ENCODE measurements at regions not wholly inside any gene's neighbourhood (a gene's known extent, or its start where the extent isn't known, plus 50 kb on each side); places are given as distances from the start of the nearest gene placed in this dataset.
"Not testable (repeated sequence)": the region's sequence is repeated elsewhere in the genome, so short reads cannot be mapped to it uniquely, and the experiment has no call there.

- no peaks in the 10 kb centered on the region for H3K27me3 ChIP-seq (ENCODE audit: low read length)
- no peaks in the 10 kb centered on the region for H3K79me2 ChIP-seq (ENCODE audit: low read length)
- H3K4me1 ChIP-seq (ENCODE audit: low read length), result peaks cover 18% of the 10 kb centered on the region
- H3K9me3 ChIP-seq (ENCODE audit: low read length), result no peaks in the 10 kb centered on the region
- no peak overlapping the region for H3K27ac ChIP-seq (ENCODE audit: low read length)
- DNase-seq, result no peak
- H3K4me3 ChIP-seq (ENCODE audit: low read length), result no peak overlapping the region
- H3K9ac ChIP-seq (ENCODE audit: low read length), result no peak overlapping the region
- no peak overlapping the region for H2AFZ ChIP-seq (ENCODE audit: low read length)
- no peaks in the 10 kb centered on the region for H4K20me1 ChIP-seq (ENCODE audit: insufficient read depth, low read depth, low read length)
- H3K4me2 ChIP-seq (ENCODE audit: low read depth, low read length, poor library complexity, severe bottlenecking), result no peak overlapping the region
- no peaks in the 10 kb centered on the region for H3K36me3 ChIP-seq (ENCODE audit: insufficient read depth, low read length)
- 0 out of 2 replicates have a peak, but pooled peaks cover 2% of the 10 kb centered on the region for H3K9me2 ChIP-seq (replicated peaks; ENCODE audit: insufficient read depth, low read length)
These were observed 212.6 kb upstream of the MOCS1 start for GRCh38 chr6:40146902-40147301.

- Histone ChIP-seq H3K9me2 (replicated peaks; ENCODE audit: insufficient read depth, low read length) (peaks cover 8% of the 10 kb centered on the region; the same call in 1 of the 2 replicates), H2AFZ (ENCODE audit: low read length) (no peak overlapping the region), H3K4me3 (ENCODE audit: low read length) (no peak overlapping the region), H3K27ac (ENCODE audit: low read length) (no peak overlapping the region), H3K9me3 (ENCODE audit: low read length) (no peaks in the 10 kb centered on the region), H3K4me1 (ENCODE audit: low read length) (peaks cover 6% of the 10 kb centered on the region), H3K36me3 (ENCODE audit: insufficient read depth, low read length) (no peaks in the 10 kb centered on the region), H3K79me2 (ENCODE audit: low read length) (no peaks in the 10 kb centered on the region), H4K20me1 (ENCODE audit: insufficient read depth, low read depth, low read length) (no peaks in the 10 kb centered on the region), H3K27me3 (ENCODE audit: low read length) (no peaks in the 10 kb centered on the region), H3K9ac (ENCODE audit: low read length) (no peak overlapping the region), H3K4me2 (ENCODE audit: low read depth, low read length, poor library complexity, severe bottlenecking) (no peak overlapping the region)
- DNase-seq, result no peak
These were observed 205.2 kb upstream of the MOCS1 start for GRCh38 chr6:40139447-40139846.

- Histone ChIP-seq H3K36me3 (ENCODE audit: insufficient read depth, low read length) (no peaks in the 10 kb centered on the region), H3K9ac (ENCODE audit: low read length) (no peak overlapping the region), H4K20me1 (ENCODE audit: insufficient read depth, low read depth, low read length) (no peaks in the 10 kb centered on the region), H2AFZ (ENCODE audit: low read length) (no peak overlapping the region), H3K4me3 (ENCODE audit: low read length) (no peak overlapping the region), H3K79me2 (ENCODE audit: low read length) (no peaks in the 10 kb centered on the region), H3K27me3 (ENCODE audit: low read length) (no peaks in the 10 kb centered on the region), H3K4me2 (ENCODE audit: low read depth, low read length, poor library complexity, severe bottlenecking) (no peak overlapping the region), H3K27ac (ENCODE audit: low read length) (no peak overlapping the region), H3K9me2 (replicated peaks; ENCODE audit: insufficient read depth, low read length) (peaks cover 8% of the 10 kb centered on the region; the same call in 1 of the 2 replicates), H3K4me1 (ENCODE audit: low read length) (peaks cover 6% of the 10 kb centered on the region), H3K9me3 (ENCODE audit: low read length) (no peaks in the 10 kb centered on the region)
- no peak for DNase-seq
These were observed 204.0 kb upstream of the MOCS1 start for GRCh38 chr6:40138273-40138720.

GRCh38 chr6:40135491-40136072, 201.3 kb upstream of the MOCS1 start:
- Histone ChIP-seq H3K27ac (ENCODE audit: low read length) (no peak overlapping the region), H3K27me3 (ENCODE audit: low read length) (no peaks in the 10 kb centered on the region), H3K36me3 (ENCODE audit: insufficient read depth, low read length) (no peaks in the 10 kb centered on the region), H3K4me3 (ENCODE audit: low read length) (no peak overlapping the region), H3K4me1 (ENCODE audit: low read length) (peaks cover 4% of the 10 kb centered on the region), H3K9me3 (ENCODE audit: low read length) (no peaks in the 10 kb centered on the region), H4K20me1 (ENCODE audit: insufficient read depth, low read depth, low read length) (no peaks in the 10 kb centered on the region), H3K9me2 (replicated peaks; ENCODE audit: insufficient read depth, low read length) (0 out of 2 replicates have a peak, but pooled peaks cover 5% of the 10 kb centered on the region), H3K79me2 (ENCODE audit: low read length) (no peaks in the 10 kb centered on the region), H3K4me2 (ENCODE audit: low read depth, low read length, poor library complexity, severe bottlenecking) (no peak overlapping the region), H2AFZ (ENCODE audit: low read length) (no peak overlapping the region), H3K9ac (ENCODE audit: low read length) (no peak overlapping the region)
- DNase-seq, result no peak

- not testable (repeated sequence) for H3K4me1 ChIP-seq (ENCODE audit: low read length); H3K36me3 ChIP-seq (ENCODE audit: insufficient read depth, low read length); H3K27ac ChIP-seq (ENCODE audit: low read length); H3K9ac ChIP-seq (ENCODE audit: low read length); H4K20me1 ChIP-seq (ENCODE audit: insufficient read depth, low read depth, low read length); H3K79me2 ChIP-seq (ENCODE audit: low read length); H3K27me3 ChIP-seq (ENCODE audit: low read length); DNase-seq; H3K9me2 ChIP-seq (replicated peaks; ENCODE audit: insufficient read depth, low read length); H2AFZ ChIP-seq (ENCODE audit: low read length); H3K4me3 ChIP-seq (ENCODE audit: low read length); H3K4me2 ChIP-seq (ENCODE audit: low read depth, low read length, poor library complexity, severe bottlenecking); H3K9me3 ChIP-seq (ENCODE audit: low read length)
These were observed 199.7 kb upstream of the MOCS1 start for GRCh38 chr6:40133981-40134380.

- Histone ChIP-seq H4K20me1 (ENCODE audit: insufficient read depth, low read depth, low read length) (no peaks in the 10 kb centered on the region), H3K27ac (ENCODE audit: low read length) (no peak overlapping the region), H3K4me1 (ENCODE audit: low read length) (peaks cover 3% of the 10 kb centered on the region), H3K9me3 (ENCODE audit: low read length) (no peaks in the 10 kb centered on the region), H3K4me3 (ENCODE audit: low read length) (no peak overlapping the region), H3K27me3 (ENCODE audit: low read length) (no peaks in the 10 kb centered on the region), H3K79me2 (ENCODE audit: low read length) (no peaks in the 10 kb centered on the region), H3K9me2 (replicated peaks; ENCODE audit: insufficient read depth, low read length) (0 out of 2 replicates have a peak, but pooled peaks cover 5% of the 10 kb centered on the region), H3K4me2 (ENCODE audit: low read depth, low read length, poor library complexity, severe bottlenecking) (no peak overlapping the region), H2AFZ (ENCODE audit: low read length) (no peak overlapping the region), H3K36me3 (ENCODE audit: insufficient read depth, low read length) (no peaks in the 10 kb centered on the region), H3K9ac (ENCODE audit: low read length) (no peak overlapping the region)
- no peak for DNase-seq
These were observed 197.4 kb upstream of the MOCS1 start for GRCh38 chr6:40131675-40132074.

GRCh38 chr6:40128127-40128526, 193.9 kb upstream of the MOCS1 start:
- Histone ChIP-seq H3K27me3 (ENCODE audit: low read length) (no peaks in the 10 kb centered on the region), H3K9ac (ENCODE audit: low read length) (no peak overlapping the region), H2AFZ (ENCODE audit: low read length) (no peak overlapping the region), H3K4me1 (ENCODE audit: low read length) (no peaks in the 10 kb centered on the region), H3K79me2 (ENCODE audit: low read length) (no peaks in the 10 kb centered on the region), H3K36me3 (ENCODE audit: insufficient read depth, low read length) (no peaks in the 10 kb centered on the region), H3K4me2 (ENCODE audit: low read depth, low read length, poor library complexity, severe bottlenecking) (no peak overlapping the region), H3K9me2 (replicated peaks; ENCODE audit: insufficient read depth, low read length) (0 out of 2 replicates have a peak, but pooled peaks cover 5% of the 10 kb centered on the region), H3K9me3 (ENCODE audit: low read length) (no peaks in the 10 kb centered on the region), H3K4me3 (ENCODE audit: low read length) (no peak overlapping the region), H4K20me1 (ENCODE audit: insufficient read depth, low read depth, low read length) (no peaks in the 10 kb centered on the region), H3K27ac (ENCODE audit: low read length) (no peak overlapping the region)
- DNase-seq, result no peak

GRCh38 chr6:40125680-40126394, 191.6 kb upstream of the MOCS1 start:
- Histone ChIP-seq H4K20me1 (ENCODE audit: insufficient read depth, low read depth, low read length) (no peaks in the 10 kb centered on the region), H3K9me2 (replicated peaks; ENCODE audit: insufficient read depth, low read length) (no peaks in the 10 kb centered on the region), H3K4me1 (ENCODE audit: low read length) (no peaks in the 10 kb centered on the region), H3K36me3 (ENCODE audit: insufficient read depth, low read length) (no peaks in the 10 kb centered on the region), H3K79me2 (ENCODE audit: low read length) (no peaks in the 10 kb centered on the region), H3K27me3 (ENCODE audit: low read length) (no peaks in the 10 kb centered on the region), H3K4me3 (ENCODE audit: low read length) (no peak overlapping the region), H2AFZ (ENCODE audit: low read length) (no peak overlapping the region), H3K9me3 (ENCODE audit: low read length) (no peaks in the 10 kb centered on the region), H3K4me2 (ENCODE audit: low read depth, low read length, poor library complexity, severe bottlenecking) (no peak overlapping the region), H3K9ac (ENCODE audit: low read length) (no peak overlapping the region), H3K27ac (ENCODE audit: low read length) (no peak overlapping the region)
- no peak for DNase-seq
